GM13977 (cell line): ENCODE measurements at regions not wholly inside any gene's neighbourhood (a gene's known extent, or its start where the extent isn't known, plus 50 kb on each side); places are given as distances from the start of the nearest gene placed in this dataset.
"Not testable (repeated sequence)": the region's sequence is repeated elsewhere in the genome, so short reads cannot be mapped to it uniquely, and the experiment has no call there.

Experiments used
- DNase-seq: peaks from one replicate; pipeline ENCODE4 v3.0.0; 2012; ENCODE audit warnings: low spot score
- CTCF ChIP-seq: IDR thresholded peaks from 2 replicates; pipeline ENCODE4 v1.5.1; 2012; ENCODE audit warnings: mild to moderate bottlenecking, control low read depth; ENCODE audit not compliant: insufficient read depth; ENCODE audit errors: extremely low read depth, missing control alignments
- in situ Hi-C: fragments of 300-500 bp; cut with MboI; formaldehyde crosslinking; loops from one replicate; pipeline ENCODE4 v1.12.0; 2022; ENCODE audit warnings: low sequenced_read_pairs, low pct_unique_long_range_greater_than_20kb, mixed read lengths, inconsistent platforms; ENCODE audit not compliant: unreplicated experiment

- DNase-seq: no peak
- in situ Hi-C loops: no loop called here
- TF ChIP-seq CTCF: no peak
Observed at GRCh38 chr12:75692876-75693275, 181.5 kb upstream of the KRR1 start.

- in situ Hi-C loops: no loop called here
- TF ChIP-seq CTCF: no peak
- DNase-seq: no peak
Observed at GRCh38 chr12:75690296-75690955, 179.0 kb upstream of the KRR1 start.

- DNase-seq, in situ Hi-C loops: not testable (repeated sequence)
Observed at GRCh38 chr12:75686233-75686632, 174.8 kb upstream of the KRR1 start.

GRCh38 chr12:75685617-75686225 lies 174.3 kb upstream of the KRR1 start:
- in situ Hi-C loops: no loop called here
- no peak for TF ChIP-seq CTCF
- no peak for DNase-seq

GRCh38 chr12:75684678-75685616 lies 173.5 kb upstream of the KRR1 start:
- in situ Hi-C loops: no loop called here
- no peak for TF ChIP-seq CTCF
- no peak for DNase-seq

- DNase-seq, in situ Hi-C loops: not testable (repeated sequence)
Observed at GRCh38 chr12:75683995-75684586, 172.7 kb upstream of the KRR1 start.

- in situ Hi-C loops: no loop called here
- no peak for TF ChIP-seq CTCF
- no peak for DNase-seq
Observed at GRCh38 chr12:75683220-75683619, 171.8 kb upstream of the KRR1 start.
